Esophagus (tissue), 2 donors: ENCODE measurements at regions not wholly inside any gene's neighbourhood (a gene's known extent, or its start where the extent isn't known, plus 50 kb on each side); places are given as distances from the start of the nearest gene placed in this dataset.

ENCODE experiments used
- H3K27ac ChIP-seq, 2 donors: one replicate each; pipeline ENCODE4 v1.5.1; 2013; ENCODE audit warnings: low read depth in 2 of 2, mild to moderate bottlenecking in 2 of 2, inconsistent platforms in 1 of 2, low read length in 1 of 2, moderate library complexity in 1 of 2
- H3K27me3 ChIP-seq, 2 donors: one replicate each; pipeline ENCODE4 v1.6.1; 2013; ENCODE audit warnings: low read length in 2 of 2, control low read depth in 1 of 2, mild to moderate bottlenecking in 1 of 2; ENCODE audit not compliant: insufficient read depth in 2 of 2, control insufficient read depth in 1 of 2
- H3K36me3 ChIP-seq, 2 donors: one replicate each; pipeline ENCODE4 v1.6.1; 2013; ENCODE audit warnings: low read length in 1 of 2; ENCODE audit not compliant: control insufficient read depth in 2 of 2, insufficient read depth in 2 of 2
- H3K4me1 ChIP-seq, 2 donors: one replicate each; pipeline ENCODE4 v1.6.1; 2013; ENCODE audit warnings: low read length in 1 of 2; ENCODE audit not compliant: control insufficient read depth in 2 of 2, insufficient read depth in 2 of 2
- H3K4me3 ChIP-seq, 2 donors: one replicate each; pipeline ENCODE4 v1.5.1; 2013; ENCODE audit warnings: low read length in 2 of 2, mild to moderate bottlenecking in 2 of 2, low read depth in 1 of 2, moderate library complexity in 1 of 2
- H3K9me3 ChIP-seq, 2 donors: one replicate each; pipeline ENCODE4 v1.6.1; 2013; ENCODE audit warnings: mild to moderate bottlenecking in 2 of 2, low read depth in 1 of 2, low read length in 1 of 2, moderate library complexity in 1 of 2; ENCODE audit not compliant: control insufficient read depth in 2 of 2, insufficient read depth in 1 of 2
- WGBS, 2 donors: extraction: QIAGEN DNeasy Blood & Tissue Kit; methylation state at CpG; one replicate each; pipeline ENCODE4 v1.1.7; 2013; 5-methylcytosine and 5-hydroxymethylcytosine counted together
- donor health status: healthy with polysubstance abuse.
- donor health status: Bipolar disorder and iron deficiency.

- no peaks in the 10 kb centered on the region for H3K27me3 ChIP-seq
- H3K4me1 ChIP-seq: no peaks in the 10 kb centered on the region
- 81 to 88% methylated on average over 5 of the region's 5 CpGs for WGBS, 2 donors
- H3K4me3 ChIP-seq: no peak overlapping the region
- H3K27ac ChIP-seq: no peak overlapping the region
- no peaks in the 10 kb centered on the region for H3K9me3 ChIP-seq
- no peaks in the 10 kb centered on the region for H3K36me3 ChIP-seq
Measured at GRCh38 chr15:31932576-31932975, 97.7 kb upstream of the CHRNA7 start.

GRCh38 chr15:31934821-31935220, 95.5 kb upstream of the CHRNA7 start:
- Histone ChIP-seq H3K36me3 (no peaks in the 10 kb centered on the region), H3K4me3 (no peak overlapping the region), H3K27me3 (no peaks in the 10 kb centered on the region), H3K9me3 (no peaks in the 10 kb centered on the region), H3K27ac (no peak overlapping the region), H3K4me1 (no peaks in the 10 kb centered on the region)
- WGBS, 2 donors: 61 to 70% methylated on average over 5 of the region's 5 CpGs

GRCh38 chr15:31953478-31953877, 76.8 kb upstream of the CHRNA7 start:
- Histone ChIP-seq H3K27ac (no peak overlapping the region), H3K4me3 (no peak overlapping the region)
- WGBS, 2 donors: 63 to 69% methylated on average over 4 of the region's 4 CpGs

DNA sequence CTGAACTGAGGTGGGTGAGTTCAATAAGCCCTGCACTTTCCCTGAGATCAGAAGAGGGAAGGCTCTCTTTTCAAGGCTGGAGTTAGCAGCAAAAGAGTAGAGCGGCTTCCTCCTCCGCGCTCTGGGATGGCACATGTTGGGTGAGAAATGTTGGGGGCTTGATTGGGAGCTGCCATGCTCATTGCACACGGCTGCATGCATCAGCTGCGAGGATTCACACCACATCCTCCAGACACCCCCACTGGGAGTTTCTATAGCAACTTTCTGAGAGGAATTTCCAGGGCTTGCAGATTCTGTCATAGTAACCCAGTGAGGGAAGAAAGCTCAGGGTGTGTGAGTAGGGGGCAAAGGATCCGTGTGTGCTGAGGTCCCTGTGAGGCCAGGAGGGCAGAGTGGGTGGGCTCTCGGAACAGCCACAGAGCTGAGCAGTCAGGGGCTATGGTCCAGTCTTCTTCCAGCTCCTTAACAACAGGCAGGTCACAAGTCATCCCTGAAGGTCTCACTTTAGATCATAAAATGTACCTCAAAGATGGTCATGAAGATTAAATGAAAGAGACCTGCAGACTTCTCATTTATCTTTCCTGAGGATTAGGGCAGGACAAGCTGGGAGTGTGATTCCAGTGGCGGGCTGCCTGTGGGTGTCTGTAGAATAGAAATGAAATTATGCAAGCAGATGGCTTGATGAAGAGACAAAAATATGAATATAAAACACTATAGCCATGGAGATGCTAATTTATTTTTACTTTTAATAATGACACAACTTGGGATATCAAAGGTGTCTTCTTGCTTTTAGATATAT, 75.7 kb upstream of the CHRNA7 start:
- peaks cover 0 to 2% of the 10 kb centered on the region in 2 donors for H3K27me3 ChIP-seq
- no peak overlapping the region for H3K27ac ChIP-seq
- 69 to 71% methylated on average over 8 of the region's 8 CpGs for WGBS, 2 donors
- H3K4me1 ChIP-seq: peaks cover 0 to 2% of the 10 kb centered on the region in 2 donors
- H3K9me3 ChIP-seq: peaks cover 4 to 7% of the 10 kb centered on the region in 2 donors
- no peaks in the 10 kb centered on the region for H3K36me3 ChIP-seq
- H3K4me3 ChIP-seq: no peak overlapping the region

More at GRCh38 chr15:31953478-31953877, 76.8 kb upstream of the CHRNA7 start:
- peaks cover 0 to 2% of the 10 kb centered on the region in 2 donors for H3K4me1 ChIP-seq
- peaks cover 4 to 7% of the 10 kb centered on the region in 2 donors for H3K9me3 ChIP-seq
- H3K27me3 ChIP-seq: peaks cover 0 to 2% of the 10 kb centered on the region in 2 donors
- no peaks in the 10 kb centered on the region for H3K36me3 ChIP-seq

GRCh38 chr15:31955734-31956133, 74.6 kb upstream of the CHRNA7 start:
- Histone ChIP-seq H3K36me3 (no peaks in the 10 kb centered on the region), H3K4me3 (no peak overlapping the region), H3K9me3 (peaks cover 7 to 8% of the 10 kb centered on the region in 2 donors), H3K4me1 (peaks cover 0 to 2% of the 10 kb centered on the region in 2 donors), H3K27me3 (peaks cover 0 to 2% of the 10 kb centered on the region in 2 donors), H3K27ac (no peak overlapping the region)
- 37 to 42% methylated on average over 1 of the region's 1 CpG for WGBS, 2 donors

- Histone ChIP-seq H3K9me3 (peaks cover 7 to 8% of the 10 kb centered on the region in 2 donors), H3K27me3 (peaks cover 0 to under 1% of the 10 kb centered on the region in 2 donors), H3K4me3 (no peak overlapping the region), H3K27ac (no peak overlapping the region), H3K4me1 (peaks cover 0 to 2% of the 10 kb centered on the region in 2 donors), H3K36me3 (no peaks in the 10 kb centered on the region)
Measured at GRCh38 chr15:31957581-31957980, 72.7 kb upstream of the CHRNA7 start.

DNA sequence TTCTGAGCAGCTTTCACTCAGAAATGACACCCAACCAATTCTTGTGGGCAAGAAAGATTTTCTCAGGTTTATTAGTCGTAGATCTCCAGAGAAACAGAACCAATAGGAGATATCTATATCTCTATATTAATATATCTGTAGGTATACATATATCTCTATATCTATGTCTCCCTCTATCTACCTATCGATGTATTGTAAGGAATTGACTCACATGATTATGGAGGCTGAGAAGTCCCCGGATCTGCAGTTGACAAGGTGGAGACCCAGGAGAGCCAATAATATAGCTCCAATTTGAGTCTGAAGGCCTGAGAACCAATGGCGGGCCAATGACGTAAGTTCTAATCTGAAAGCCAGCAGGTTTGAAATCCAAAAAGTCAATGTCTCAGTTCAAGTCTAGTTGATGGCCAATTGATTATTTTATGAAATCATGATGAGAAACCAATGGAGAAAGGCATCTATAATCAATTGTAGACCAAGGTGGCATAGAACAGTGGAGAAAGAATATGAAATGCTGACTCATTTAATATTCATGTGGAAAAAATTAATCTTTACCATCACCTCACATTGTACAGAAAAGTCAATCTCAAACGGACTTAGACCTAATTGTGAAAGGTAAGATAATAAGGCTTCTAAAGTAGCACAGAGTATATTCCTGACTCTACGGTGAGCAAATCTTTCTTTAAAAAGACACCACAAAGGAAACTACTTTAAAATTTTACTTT, 65.6 kb upstream of the CHRNA7 start:
- no peak overlapping the region for H3K27ac ChIP-seq
- H3K9me3 ChIP-seq: peaks cover 0 to 3% of the 10 kb centered on the region in 2 donors
- no peaks in the 10 kb centered on the region for H3K27me3 ChIP-seq
- WGBS, 2 donors: 84 to 88% methylated on average over 7 of the region's 7 CpGs
- H3K36me3 ChIP-seq: no peaks in the 10 kb centered on the region
- no peaks in the 10 kb centered on the region for H3K4me1 ChIP-seq
- H3K4me3 ChIP-seq: no peak overlapping the region

DNA sequence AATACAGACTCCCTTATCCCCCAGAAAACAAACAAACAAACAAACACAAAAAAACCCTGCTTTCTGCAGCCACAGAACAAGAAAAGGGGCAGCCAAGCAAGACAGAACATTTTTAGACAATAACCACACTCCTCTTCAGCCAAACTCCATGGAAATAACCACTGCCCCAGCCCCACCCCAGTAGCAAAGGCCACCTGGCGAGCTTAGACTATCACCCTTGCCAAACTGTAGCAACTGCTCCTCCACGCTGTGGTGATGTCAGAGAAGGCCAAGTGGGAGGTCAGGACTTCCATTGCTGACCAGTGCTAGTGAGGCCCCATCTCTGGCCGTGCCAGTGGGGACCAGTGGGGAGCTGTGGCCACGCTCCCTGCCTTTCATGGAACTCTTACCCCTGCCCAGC, 60.3 kb upstream of the CHRNA7 start:
- 67 to 68% methylated on average over 4 of the region's 4 CpGs for WGBS, 2 donors
- Histone ChIP-seq H3K27me3 (no peaks in the 10 kb centered on the region), H3K4me3 (no peak overlapping the region), H3K27ac (no peak overlapping the region), H3K36me3 (no peaks in the 10 kb centered on the region), H3K4me1 (no peaks in the 10 kb centered on the region), H3K9me3 (no peaks in the 10 kb centered on the region)

GRCh38 chr15:31973197-31973596, 57.1 kb upstream of the CHRNA7 start:
- no peaks in the 10 kb centered on the region for H3K9me3 ChIP-seq
- no peaks in the 10 kb centered on the region for H3K27me3 ChIP-seq
- no peak overlapping the region for H3K27ac ChIP-seq
- no peaks in the 10 kb centered on the region for H3K36me3 ChIP-seq
- peaks cover 3 to 10% of the 10 kb centered on the region in 2 donors for H3K4me1 ChIP-seq
- WGBS, 2 donors: 76 to 84% methylated on average over 10 of the region's 10 CpGs
- H3K4me3 ChIP-seq: no peak overlapping the region
